H9 (cell line): ENCODE measurements at regions not wholly inside any gene's neighbourhood (a gene's known extent, or its start where the extent isn't known, plus 50 kb on each side); places are given as distances from the start of the nearest gene placed in this dataset.

Experiments
- DNase-seq: peaks from one replicate; pipeline ENCODE4 v3.0.0-alpha.2; 2017
- H2AFZ ChIP-seq: one replicate; pipeline ENCODE4 v1.6.1; 2013; ENCODE audit warnings: mild to moderate bottlenecking, low read length, control low read depth, moderate library complexity
- H2AK5ac ChIP-seq: 2 replicates; pipeline ENCODE4 v1.6.1; 2013; ENCODE audit warnings: low read length, control low read depth, mixed read lengths; ENCODE audit not compliant: insufficient read length
- H2BK120ac ChIP-seq: one replicate; pipeline ENCODE4 v1.6.1; 2013; ENCODE audit warnings: low read depth, mild to moderate bottlenecking, low read length, control low read depth, inconsistent platforms; ENCODE audit not compliant: poor library complexity, severe bottlenecking
- H2BK12ac ChIP-seq: 2 replicates; pipeline ENCODE4 v1.6.1; 2013; ENCODE audit warnings: low read length, control low read depth, mixed read lengths, low read depth; ENCODE audit not compliant: insufficient read length
- H2BK15ac ChIP-seq: 2 replicates; pipeline ENCODE4 v1.6.1; 2013; ENCODE audit warnings: low read depth, low read length, control low read depth
- H2BK20ac ChIP-seq: one replicate; pipeline ENCODE4 v1.6.1; 2013; ENCODE audit warnings: low read depth, mild to moderate bottlenecking, low read length, control low read depth, inconsistent platforms; ENCODE audit not compliant: poor library complexity, severe bottlenecking
- H2BK5ac ChIP-seq: 2 replicates; pipeline ENCODE4 v1.6.1; 2013; ENCODE audit warnings: low read length, control low read depth, mixed read lengths; ENCODE audit not compliant: insufficient read length
- H3K14ac ChIP-seq: 2 replicates; pipeline ENCODE4 v1.6.1; 2013; ENCODE audit warnings: low read length, control low read depth; ENCODE audit not compliant: insufficient read depth
- H3K18ac ChIP-seq: 2 replicates; pipeline ENCODE4 v1.6.1; 2013; ENCODE audit warnings: low read depth, mild to moderate bottlenecking, mixed read lengths, low read length, control low read depth; ENCODE audit not compliant: insufficient read length
- H3K23ac ChIP-seq: 2 replicates; pipeline ENCODE4 v1.6.1; 2013; ENCODE audit warnings: low read length, control low read depth, mixed read lengths, low read depth; ENCODE audit not compliant: insufficient read length
- H3K23me2 ChIP-seq: 2 replicates; pipeline ENCODE4 v1.6.1; 2013; ENCODE audit warnings: low read depth, mild to moderate bottlenecking, mixed read lengths, low read length, control low read depth; ENCODE audit not compliant: insufficient read length, poor library complexity, severe bottlenecking
- H3K27ac ChIP-seq: 2 replicates; pipeline ENCODE4 v1.5.1; 2013; ENCODE audit warnings: low read length, control low read depth, mixed read lengths, low read depth; ENCODE audit not compliant: insufficient read length
- H3K27me3 ChIP-seq: 2 replicates; pipeline ENCODE4 v1.6.1; 2013; ENCODE audit warnings: low read length, control low read depth, inconsistent platforms; ENCODE audit not compliant: insufficient read depth
- H3K4ac ChIP-seq: 2 replicates; pipeline ENCODE4 v1.6.1; 2013; ENCODE audit warnings: low read depth, mild to moderate bottlenecking, control low read depth, inconsistent platforms, low read length, moderate library complexity
- H3K4me1 ChIP-seq: 2 replicates; pipeline ENCODE4 v1.6.1; 2013; ENCODE audit warnings: low read length, control low read depth, inconsistent platforms; ENCODE audit not compliant: insufficient read depth
- H3K4me2 ChIP-seq: 2 replicates; pipeline ENCODE4 v1.6.1; 2013; ENCODE audit warnings: low read length, control low read depth, mixed read lengths; ENCODE audit not compliant: insufficient read length, insufficient read depth
- H3K56ac ChIP-seq: 2 replicates; pipeline ENCODE4 v1.6.1; 2013; ENCODE audit warnings: low read depth, mild to moderate bottlenecking, mixed read lengths, low read length, control low read depth; ENCODE audit not compliant: insufficient read length
- H3K79me1 ChIP-seq: 2 replicates; pipeline ENCODE4 v1.6.1; 2013; ENCODE audit warnings: low read depth, mild to moderate bottlenecking, moderate library complexity, low read length, control low read depth, inconsistent platforms; ENCODE audit not compliant: insufficient read depth, poor library complexity, severe bottlenecking
- H3K79me2 ChIP-seq: 2 replicates; pipeline ENCODE4 v1.6.1; 2013; ENCODE audit warnings: low read length, control low read depth, inconsistent platforms; ENCODE audit not compliant: insufficient read depth
- H3K9ac ChIP-seq: 2 replicates; pipeline ENCODE4 v1.6.1; 2013; ENCODE audit warnings: low read length, control low read depth, mixed read lengths; ENCODE audit not compliant: insufficient read length; ENCODE audit errors: extremely low read depth
- H3K9me3 ChIP-seq: one replicate; pipeline ENCODE4 v1.6.1; 2013; ENCODE audit warnings: low read depth, low read length, inconsistent platforms; ENCODE audit not compliant: control insufficient read depth
- H3T11ph ChIP-seq: one replicate; pipeline ENCODE4 v1.6.1; 2013; ENCODE audit warnings: mild to moderate bottlenecking, low read length, control low read depth, inconsistent platforms
- H4K20me1 ChIP-seq: one replicate; pipeline ENCODE4 v1.6.1; 2013; ENCODE audit not compliant: control insufficient read depth, insufficient read length, insufficient read depth
- H4K5ac ChIP-seq: 2 replicates; pipeline ENCODE4 v1.6.1; 2013; ENCODE audit warnings: low read depth, mild to moderate bottlenecking, mixed read lengths, low read length, control low read depth; ENCODE audit not compliant: insufficient read length
- H4K8ac ChIP-seq: replicated peaks from 2 replicates; pipeline ENCODE4 v1.6.1; 2013; ENCODE audit warnings: low read length, control low read depth, mixed read lengths, low read depth; ENCODE audit not compliant: insufficient read length
- H4K91ac ChIP-seq: 2 replicates; pipeline ENCODE4 v1.6.1; 2013; ENCODE audit warnings: low read depth, mild to moderate bottlenecking, moderate library complexity, mixed read lengths, low read length, control low read depth; ENCODE audit not compliant: insufficient read length
- H3K27ac Mint-ChIP-seq, 3 experiments: 2 replicates in 2 of 3; 3 replicates in 1 of 3; pipeline ENCODE4 v1.8.0; 2020 to 2021; ENCODE audit warnings: mixed read lengths in 3 of 3, mild to moderate bottlenecking in 1 of 3, moderate library complexity in 1 of 3
- H3K27me3 Mint-ChIP-seq: 2 replicates; pipeline ENCODE4 v1.8.0; 2021; ENCODE audit warnings: low read depth, mild to moderate bottlenecking, moderate library complexity, mixed read lengths
- H3K36me3 Mint-ChIP-seq, 3 experiments: 2 replicates in 2 of 3; 3 replicates in 1 of 3; pipeline ENCODE4 v1.8.0; 2020 to 2021; ENCODE audit warnings: low read depth in 3 of 3, mixed read lengths in 3 of 3; ENCODE audit not compliant: insufficient read depth in 1 of 3
- H3K4me1 Mint-ChIP-seq, 2 experiments: 2 replicates each; pipeline ENCODE4 v1.8.0; 2020; ENCODE audit warnings: mixed read lengths in 2 of 2
- H3K4me3 Mint-ChIP-seq, 2 experiments: 2 replicates in 1 of 2; 3 replicates in 1 of 2; pipeline ENCODE4 v1.8.0; 2020 to 2021; ENCODE audit warnings: mild to moderate bottlenecking in 2 of 2, mixed read lengths in 2 of 2, moderate library complexity in 1 of 2
- H3K9me3 Mint-ChIP-seq, 2 experiments: 2 replicates in 1 of 2; 3 replicates in 1 of 2; pipeline ENCODE4 v1.8.0; 2020; ENCODE audit warnings: mild to moderate bottlenecking in 2 of 2, mixed read lengths in 2 of 2, moderate library complexity in 1 of 2
- CTCF ChIP-seq: fragments of 200-600 bp; sonication (generic); conservative IDR thresholded peaks from 3 replicates; pipeline ENCODE4 v1.8.0; 2021; ENCODE audit warnings: antibody characterized with exemption, mild to moderate bottlenecking
- WGBS: extraction: QIAGEN DNeasy Blood & Tissue Kit; methylation state at CpG from one replicate; pipeline ENCODE4 v1.1.7; 2013; ENCODE audit warnings: missing lambda C conversion rate, low lambda C conversion rate, mixed read lengths; ENCODE audit not compliant: insufficient read length; ENCODE audit errors: extremely low coverage; 5-methylcytosine and 5-hydroxymethylcytosine counted together

- Histone ChIP-seq H3K23ac (no peak overlapping the region), H3K4me1 (peaks cover 5% of the 10 kb centered on the region), H3K27ac (no peak overlapping the region), H3K9me3 (no peaks in the 10 kb centered on the region), H3K4ac (no peak overlapping the region), H2BK20ac (no peak overlapping the region), H3K79me2 (peaks cover 2% of the 10 kb centered on the region; the same call in 1 of the 2 replicates), H4K20me1 (no peaks in the 10 kb centered on the region), H3K9ac (no peak overlapping the region), H2AFZ (no peak overlapping the region), H4K8ac (no peak overlapping the region), H3K56ac (no peak overlapping the region), H3K79me1 (no peaks in the 10 kb centered on the region), H3T11ph (no peak overlapping the region), H3K27me3 (no peaks in the 10 kb centered on the region), H3K18ac (no peak overlapping the region), H3K14ac (no peak overlapping the region), H2BK120ac (no peak overlapping the region), H3K4me2 (no peak overlapping the region), H2BK15ac (no peak overlapping the region), H2BK12ac (no peak overlapping the region), H4K91ac (no peak overlapping the region), H4K5ac (no peak overlapping the region), H2AK5ac (no peak overlapping the region), H2BK5ac (no peak overlapping the region), H3K23me2 (no peaks in the 10 kb centered on the region)
- Mint-ChIP-seq H3K36me3 (peaks cover 11 to 22% (median 20%) of the 10 kb centered on the region in 3 experiments), H3K4me3 (no peak overlapping the region), H3K9me3 (peaks cover 24 to 28% of the 10 kb centered on the region in 2 experiments), H3K4me1 (peaks cover 29 to 36% of the 10 kb centered on the region in 2 experiments), H3K27me3 (no peaks in the 10 kb centered on the region; the same call in 1 of the 2 replicates), H3K27ac (no peak overlapping the region)
- TF ChIP-seq CTCF: no peak
- WGBS: no CpG with 5 or more reads among the region's 3 CpGs
- no peak for DNase-seq
These were observed 74.3 kb downstream of the SHANK2 start for GRCh38 chr11:71178076-71178475.
